Tibial nerve (tissue), 3 donors: ENCODE measurements at regions not wholly inside any gene's neighbourhood (a gene's known extent, or its start where the extent isn't known, plus 50 kb on each side); places are given as distances from the start of the nearest gene placed in this dataset.

Source experiments
- POLR2A ChIP-seq, 2 donors: fragments of 450-650 bp; IDR thresholded peaks; one replicate each; pipeline ENCODE4 v1.6.1; 2017; ENCODE audit warnings: antibody characterized with exemption in 2 of 2, mild to moderate bottlenecking in 2 of 2, moderate library complexity in 2 of 2
- TF ChIP-seq, protein P1 (sequence below), 5 experiments: fragments of 200-600 bp in 3 of 5; fragments of 450-650 bp in 2 of 5; sonication (generic) in 3 of 5; IDR thresholded peaks; one replicate each; pipeline ENCODE4 v1.5.1; 2016 to 2019; ENCODE audit warnings: antibody characterized with exemption in 5 of 5, mild to moderate bottlenecking in 3 of 5, moderate library complexity in 2 of 5

DNA sequence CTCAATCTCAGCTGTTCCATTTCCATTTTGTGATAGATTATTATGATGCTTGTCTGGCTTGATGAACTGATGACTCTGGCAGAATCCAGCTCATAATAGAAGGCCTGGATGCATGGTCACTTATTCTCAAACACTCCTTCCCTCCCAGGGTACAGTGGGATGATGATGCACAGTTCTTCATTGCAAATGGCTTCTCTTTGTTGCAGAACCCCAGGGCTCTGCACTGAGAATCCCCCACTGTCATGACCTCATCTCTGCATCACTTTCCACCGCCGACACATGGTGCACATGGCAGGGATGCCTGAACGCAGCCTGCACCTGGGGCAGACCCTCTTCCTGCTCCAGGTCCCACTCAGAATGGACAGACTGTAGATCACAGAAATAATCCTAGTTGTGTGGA is 515.6 kb upstream of the NR2F2 start:
- no peak for TF ChIP-seq POLR2A (IDR thresholded peaks at IDR 0.05)
- TF ChIP-seq, protein P1, sequence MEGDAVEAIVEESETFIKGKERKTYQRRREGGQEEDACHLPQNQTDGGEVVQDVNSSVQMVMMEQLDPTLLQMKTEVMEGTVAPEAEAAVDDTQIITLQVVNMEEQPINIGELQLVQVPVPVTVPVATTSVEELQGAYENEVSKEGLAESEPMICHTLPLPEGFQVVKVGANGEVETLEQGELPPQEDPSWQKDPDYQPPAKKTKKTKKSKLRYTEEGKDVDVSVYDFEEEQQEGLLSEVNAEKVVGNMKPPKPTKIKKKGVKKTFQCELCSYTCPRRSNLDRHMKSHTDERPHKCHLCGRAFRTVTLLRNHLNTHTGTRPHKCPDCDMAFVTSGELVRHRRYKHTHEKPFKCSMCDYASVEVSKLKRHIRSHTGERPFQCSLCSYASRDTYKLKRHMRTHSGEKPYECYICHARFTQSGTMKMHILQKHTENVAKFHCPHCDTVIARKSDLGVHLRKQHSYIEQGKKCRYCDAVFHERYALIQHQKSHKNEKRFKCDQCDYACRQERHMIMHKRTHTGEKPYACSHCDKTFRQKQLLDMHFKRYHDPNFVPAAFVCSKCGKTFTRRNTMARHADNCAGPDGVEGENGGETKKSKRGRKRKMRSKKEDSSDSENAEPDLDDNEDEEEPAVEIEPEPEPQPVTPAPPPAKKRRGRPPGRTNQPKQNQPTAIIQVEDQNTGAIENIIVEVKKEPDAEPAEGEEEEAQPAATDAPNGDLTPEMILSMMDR (IDR thresholded peaks at IDR 0.05): no peak
